A549 (cell line): ENCODE measurements at regions not wholly inside any gene's neighbourhood (a gene's known extent, or its start where the extent isn't known, plus 50 kb on each side); places are given as distances from the start of the nearest gene placed in this dataset.

Experiments used
- EP300 ChIP-seq, 2 experiments: fragments of >200 bp; sonication (Bioruptor Twin); formaldehyde crosslinking; IDR thresholded peaks; 2 replicates in 1 of 2; 3 replicates in 1 of 2; pipeline ENCODE4 v1.6.1; 2016 to 2017
- HDAC2 ChIP-seq: fragments of 200-600 bp; sonication (generic); IDR thresholded peaks from 2 replicates; pipeline ENCODE4 v1.6.1; 2016
- HOXB13 ChIP-seq: fragments of 250-450 bp; sonication (Bioruptor Pico); IDR thresholded peaks from 2 replicates; pipeline ENCODE4 v1.5.0; 2020; ENCODE audit warnings: low read depth, mild to moderate bottlenecking, moderate library complexity
- MYC ChIP-seq: IDR thresholded peaks from 2 replicates; pipeline ENCODE4 v1.6.1; 2012; ENCODE audit warnings: mild to moderate bottlenecking, inconsistent platforms, low read length, improper control_type of control experiment, borderline replicate concordance
- NR3C1 ChIP-seq: fragments of >200 bp; sonication (Bioruptor Twin); formaldehyde crosslinking; IDR thresholded peaks from 3 replicates; pipeline ENCODE4 v1.6.1; 2017
- POLR2A ChIP-seq: IDR thresholded peaks from 2 replicates; pipeline ENCODE4 v1.6.1; 2012; ENCODE audit warnings: mild to moderate bottlenecking, low read length
- RAD21 ChIP-seq, 2 experiments: fragments of >200 bp in 1 of 2; sonication (Bioruptor Twin) in 1 of 2; formaldehyde crosslinking in 1 of 2; IDR thresholded peaks in 1 of 2; conservative IDR thresholded peaks in 1 of 2; 2 replicates in 1 of 2; 3 replicates in 1 of 2; pipeline ENCODE4 v1.6.1; 2012 to 2018; ENCODE audit warnings: inconsistent platforms in 1 of 2
- RARB ChIP-seq: fragments of 250-450 bp; sonication (Bioruptor Pico); IDR thresholded peaks from 2 replicates; pipeline ENCODE4 v1.8.0; 2021; ENCODE audit warnings: mild to moderate bottlenecking, moderate library complexity
- RFX5 ChIP-seq: fragments of 450-650 bp; IDR thresholded peaks from 2 replicates; pipeline ENCODE4 v1.7.1; 2014; ENCODE audit warnings: antibody characterized with exemption, mild to moderate bottlenecking, moderate library complexity
- TF ChIP-seq, protein P1 (sequence below): fragments of >200 bp; sonication (Bioruptor Twin); formaldehyde crosslinking; IDR thresholded peaks from 3 replicates; pipeline ENCODE4 v1.6.1; 2016
- TF ChIP-seq, protein P2 (sequence below): fragments of >200 bp; sonication (Bioruptor Twin); formaldehyde crosslinking; IDR thresholded peaks from 3 replicates; pipeline ENCODE4 v1.5.1; 2016

DNA sequence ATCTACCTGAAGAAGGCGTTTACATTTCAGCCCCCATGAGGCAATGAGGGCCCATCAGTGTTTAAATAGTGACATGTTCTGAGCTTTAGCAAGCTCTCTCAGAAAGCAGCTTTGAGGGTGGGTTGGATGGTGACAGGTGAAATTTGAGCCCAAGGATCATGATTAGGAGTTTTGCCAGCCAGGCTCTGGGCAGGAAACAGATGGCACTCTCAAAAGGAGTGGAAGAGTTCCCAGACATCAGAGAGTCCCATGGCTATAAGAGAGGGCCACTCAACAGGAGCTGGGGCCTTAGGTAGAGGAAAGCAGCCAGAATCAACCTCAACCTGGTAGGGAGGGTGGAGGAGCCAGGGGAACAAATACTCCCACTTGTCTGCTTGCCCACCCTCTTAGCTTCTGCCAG lies 499.8 kb downstream of the MID1IP1 start:
- TF ChIP-seq, protein P1, sequence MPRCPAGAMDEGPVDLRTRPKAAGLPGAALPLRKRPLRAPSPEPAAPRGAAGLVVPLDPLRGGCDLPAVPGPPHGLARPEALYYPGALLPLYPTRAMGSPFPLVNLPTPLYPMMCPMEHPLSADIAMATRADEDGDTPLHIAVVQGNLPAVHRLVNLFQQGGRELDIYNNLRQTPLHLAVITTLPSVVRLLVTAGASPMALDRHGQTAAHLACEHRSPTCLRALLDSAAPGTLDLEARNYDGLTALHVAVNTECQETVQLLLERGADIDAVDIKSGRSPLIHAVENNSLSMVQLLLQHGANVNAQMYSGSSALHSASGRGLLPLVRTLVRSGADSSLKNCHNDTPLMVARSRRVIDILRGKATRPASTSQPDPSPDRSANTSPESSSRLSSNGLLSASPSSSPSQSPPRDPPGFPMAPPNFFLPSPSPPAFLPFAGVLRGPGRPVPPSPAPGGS, result no peak
- TF ChIP-seq POLR2A, result no peak
- TF ChIP-seq, protein P2, sequence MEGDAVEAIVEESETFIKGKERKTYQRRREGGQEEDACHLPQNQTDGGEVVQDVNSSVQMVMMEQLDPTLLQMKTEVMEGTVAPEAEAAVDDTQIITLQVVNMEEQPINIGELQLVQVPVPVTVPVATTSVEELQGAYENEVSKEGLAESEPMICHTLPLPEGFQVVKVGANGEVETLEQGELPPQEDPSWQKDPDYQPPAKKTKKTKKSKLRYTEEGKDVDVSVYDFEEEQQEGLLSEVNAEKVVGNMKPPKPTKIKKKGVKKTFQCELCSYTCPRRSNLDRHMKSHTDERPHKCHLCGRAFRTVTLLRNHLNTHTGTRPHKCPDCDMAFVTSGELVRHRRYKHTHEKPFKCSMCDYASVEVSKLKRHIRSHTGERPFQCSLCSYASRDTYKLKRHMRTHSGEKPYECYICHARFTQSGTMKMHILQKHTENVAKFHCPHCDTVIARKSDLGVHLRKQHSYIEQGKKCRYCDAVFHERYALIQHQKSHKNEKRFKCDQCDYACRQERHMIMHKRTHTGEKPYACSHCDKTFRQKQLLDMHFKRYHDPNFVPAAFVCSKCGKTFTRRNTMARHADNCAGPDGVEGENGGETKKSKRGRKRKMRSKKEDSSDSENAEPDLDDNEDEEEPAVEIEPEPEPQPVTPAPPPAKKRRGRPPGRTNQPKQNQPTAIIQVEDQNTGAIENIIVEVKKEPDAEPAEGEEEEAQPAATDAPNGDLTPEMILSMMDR, result no peak
- no peak for TF ChIP-seq RFX5
- no peak for TF ChIP-seq HDAC2
- TF ChIP-seq EP300 (IDR thresholded peaks at IDR 0.05), result no peak
- no peak for TF ChIP-seq MYC
- no peak for TF ChIP-seq HOXB13
- TF ChIP-seq NR3C1, result no peak
- TF ChIP-seq RAD21 (conservative IDR thresholded peaks at IDR 0.05 in 1 of 2, IDR thresholded peaks at IDR 0.05 in 1 of 2), result no peak
- TF ChIP-seq RARB (CRISPR knock-in tag), result no peak
